Transverse colon (tissue), 4 donors: ENCODE measurements at regions not wholly inside any gene's neighbourhood (a gene's known extent, or its start where the extent isn't known, plus 50 kb on each side); places are given as distances from the start of the nearest gene placed in this dataset.

ENCODE experiments used
- DNase-seq: peaks from one replicate; pipeline ENCODE4 v3.0.0-alpha.2; 2019
- H3K27ac ChIP-seq, 4 donors: fragments of 200-600 bp; sonication (generic); 2 replicates each; pipeline ENCODE4 v1.5.1; 2016 to 2018; ENCODE audit warnings: inconsistent platforms in 4 of 4
- H3K27me3 ChIP-seq: fragments of 200-600 bp; sonication (generic); 2 replicates; pipeline ENCODE4 v1.5.1; 2017; ENCODE audit warnings: inconsistent platforms
- H3K36me3 ChIP-seq, 4 donors: fragments of 200-600 bp; sonication (generic); 2 replicates each; pipeline ENCODE4 v1.5.1; 2017 to 2019; ENCODE audit warnings: inconsistent platforms in 4 of 4
- H3K4me1 ChIP-seq, 4 donors: fragments of 200-600 bp; sonication (generic); 2 replicates each; pipeline ENCODE4 v1.5.1; 2017 to 2020; ENCODE audit warnings: inconsistent platforms in 4 of 4
- H3K4me3 ChIP-seq, 4 donors: fragments of 200-600 bp; sonication (generic); 1 replicate in 1 of 4; 2 replicates in 3 of 4; pipeline versions ENCODE4 v1.5.1 to v1.6.1; 2017 to 2019; ENCODE audit warnings: inconsistent platforms in 4 of 4
- H3K9me3 ChIP-seq, 2 donors: fragments of 200-600 bp; sonication (generic); 2 replicates each; pipeline ENCODE4 v1.5.1; 2017 to 2019; ENCODE audit warnings: inconsistent platforms in 2 of 2
- EP300 ChIP-seq: sonication (generic); formaldehyde crosslinking; IDR thresholded peaks from one replicate; pipeline ENCODE4 v1.6.1; 2017; ENCODE audit warnings: antibody characterized with exemption, low read depth
- POLR2A ChIP-seq: fragments of 450-650 bp; IDR thresholded peaks from one replicate; pipeline ENCODE4 v1.6.1; 2016; ENCODE audit warnings: antibody characterized with exemption, mild to moderate bottlenecking, moderate library complexity
- POLR2AphosphoS5 ChIP-seq, 3 donors: sonication (generic); formaldehyde crosslinking; IDR thresholded peaks; one replicate each; pipeline ENCODE4 v1.6.1; 2016; ENCODE audit warnings: antibody characterized with exemption in 3 of 3
- WGBS, 2 donors: methylation state at CpG; one replicate each; pipeline ENCODE4 v1.1.5; 2018; ENCODE audit warnings: low coverage in 1 of 2; 5-methylcytosine and 5-hydroxymethylcytosine counted together
- in situ Hi-C, 4 donors: fragments of 200-750 bp; cut with MboI; loops; one replicate each; pipeline versions ENCODE4 v1.15.0 to v1.15.1; 2017; ENCODE audit warnings: low sequenced_read_pairs in 3 of 4, low pct_ligation_motif_present in 1 of 4, low pct_unique_long_range_greater_than_20kb in 1 of 4
- intact Hi-C: fragments of 100-400 bp; cut with DNase I; formaldehyde crosslinking; loops from one replicate; pipeline ENCODE4 v1.15.1; 2023; ENCODE audit warnings: low total_unique reads
- TF ChIP-seq, protein P1 (sequence below), 5 experiments: fragments of 200-600 bp in 3 of 5; fragments of 450-650 bp in 2 of 5; sonication (generic) in 3 of 5; IDR thresholded peaks; 1 replicate in 2 of 5; 2 replicates in 3 of 5; pipeline ENCODE4 v1.5.1; 2016 to 2017; ENCODE audit warnings: antibody characterized with exemption in 5 of 5, inconsistent platforms in 3 of 5, mild to moderate bottlenecking in 2 of 5, moderate library complexity in 1 of 5

DNA sequence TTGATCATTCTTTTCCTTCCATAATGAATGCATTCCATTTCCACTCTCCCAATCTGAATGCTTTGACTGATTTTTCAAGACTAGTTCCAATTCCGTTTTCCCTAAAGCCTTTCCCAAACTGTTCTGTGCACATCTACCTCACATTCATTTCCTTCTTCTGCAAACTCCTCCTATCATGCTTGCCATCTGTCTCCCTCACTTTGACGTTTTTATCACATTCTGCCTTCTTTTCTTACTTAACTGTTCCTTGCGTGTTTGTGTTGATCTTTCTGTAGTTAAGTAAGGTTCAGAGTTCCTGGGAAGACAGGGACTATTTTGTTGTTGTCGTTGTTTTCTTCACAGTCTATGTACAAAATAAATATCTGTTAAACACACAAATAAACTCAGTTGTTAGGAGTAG lies 179.0 kb downstream of the NXPE2 start:
- in situ Hi-C loops, result no loop called here
- TF ChIP-seq, protein P1, sequence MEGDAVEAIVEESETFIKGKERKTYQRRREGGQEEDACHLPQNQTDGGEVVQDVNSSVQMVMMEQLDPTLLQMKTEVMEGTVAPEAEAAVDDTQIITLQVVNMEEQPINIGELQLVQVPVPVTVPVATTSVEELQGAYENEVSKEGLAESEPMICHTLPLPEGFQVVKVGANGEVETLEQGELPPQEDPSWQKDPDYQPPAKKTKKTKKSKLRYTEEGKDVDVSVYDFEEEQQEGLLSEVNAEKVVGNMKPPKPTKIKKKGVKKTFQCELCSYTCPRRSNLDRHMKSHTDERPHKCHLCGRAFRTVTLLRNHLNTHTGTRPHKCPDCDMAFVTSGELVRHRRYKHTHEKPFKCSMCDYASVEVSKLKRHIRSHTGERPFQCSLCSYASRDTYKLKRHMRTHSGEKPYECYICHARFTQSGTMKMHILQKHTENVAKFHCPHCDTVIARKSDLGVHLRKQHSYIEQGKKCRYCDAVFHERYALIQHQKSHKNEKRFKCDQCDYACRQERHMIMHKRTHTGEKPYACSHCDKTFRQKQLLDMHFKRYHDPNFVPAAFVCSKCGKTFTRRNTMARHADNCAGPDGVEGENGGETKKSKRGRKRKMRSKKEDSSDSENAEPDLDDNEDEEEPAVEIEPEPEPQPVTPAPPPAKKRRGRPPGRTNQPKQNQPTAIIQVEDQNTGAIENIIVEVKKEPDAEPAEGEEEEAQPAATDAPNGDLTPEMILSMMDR (IDR thresholded peaks at IDR 0.05), result no peak
- TF ChIP-seq POLR2AphosphoS5 (IDR thresholded peaks at IDR 0.05), result no peak
- TF ChIP-seq EP300, result no peak
- TF ChIP-seq POLR2A, result no peak

DNA sequence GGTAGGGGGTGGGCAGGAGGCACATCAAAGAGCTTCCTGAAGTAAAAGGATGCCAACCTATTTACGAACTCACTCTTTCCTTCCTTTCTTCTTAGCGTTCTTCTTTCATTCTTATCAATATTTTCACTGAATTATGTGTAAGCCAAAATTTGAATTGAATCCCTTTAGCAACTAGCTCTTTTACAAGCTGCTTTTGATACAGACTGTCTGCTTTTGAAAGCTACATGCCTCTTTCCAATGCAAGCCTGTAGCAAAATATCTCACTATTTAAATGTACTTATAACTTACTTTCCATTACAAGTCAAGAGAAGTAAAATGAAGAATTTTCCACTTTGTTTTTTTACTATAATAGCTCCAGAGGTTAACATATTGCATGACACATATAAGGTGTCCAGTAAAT lies 186.6 kb downstream of the NXPE2 start:
- 63 to 65% methylated on average over 2 of the region's 2 CpGs for WGBS, 2 donors
- H3K27me3 ChIP-seq, result no peaks in the 10 kb centered on the region
- H3K36me3 ChIP-seq, result no peaks in the 10 kb centered on the region
- no peak overlapping the region for H3K4me3 ChIP-seq
- DNase-seq, result no peak
- H3K4me1 ChIP-seq, result no peaks in the 10 kb centered on the region
- no peaks in the 10 kb centered on the region for H3K9me3 ChIP-seq
- no peak for TF ChIP-seq EP300
- TF ChIP-seq, protein P1 (IDR thresholded peaks at IDR 0.05), result no peak
- no peak for TF ChIP-seq POLR2A
- no peak for TF ChIP-seq POLR2AphosphoS5 (IDR thresholded peaks at IDR 0.05)
- no peak overlapping the region for H3K27ac ChIP-seq
- intact Hi-C loops (no loop called here), in situ Hi-C loops (no loop called here)

More for the DNA sequence above, 179.0 kb downstream of the NXPE2 start:
- Histone ChIP-seq H3K4me1 (no peaks in the 10 kb centered on the region), H3K27me3 (no peaks in the 10 kb centered on the region), H3K4me3 (no peak overlapping the region), H3K9me3 (no peaks in the 10 kb centered on the region), H3K36me3 (no peaks in the 10 kb centered on the region), H3K27ac (no peak overlapping the region)
- intact Hi-C loops, result no loop called here
- DNase-seq, result no peak
- 39 to 48% methylated on average over 4 of the region's 4 CpGs for WGBS, 2 donors

DNA sequence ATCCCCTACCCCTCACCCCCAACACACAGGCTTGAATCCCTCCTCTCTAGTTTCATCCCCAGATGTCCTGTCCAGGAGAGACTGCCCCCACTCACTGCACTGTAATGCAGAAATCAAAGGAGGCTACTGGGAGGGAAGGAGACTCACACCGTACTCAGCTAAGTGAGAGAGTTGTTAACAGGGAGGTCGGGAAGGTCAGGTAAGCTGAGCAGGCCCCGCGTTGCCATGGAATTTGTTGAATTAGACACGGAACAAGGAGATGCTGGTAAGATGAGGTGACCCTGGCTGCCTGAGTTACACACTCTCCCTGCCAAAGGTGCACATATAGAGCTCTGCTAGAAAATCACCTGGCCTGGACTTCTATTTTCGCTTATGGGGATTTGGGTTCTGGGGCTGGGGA lies 197.9 kb downstream of the NXPE2 start:
- Histone ChIP-seq H3K27ac (no peak overlapping the region), H3K9me3 (no peaks in the 10 kb centered on the region), H3K27me3 (no peaks in the 10 kb centered on the region), H3K4me1 (no peaks in the 10 kb centered on the region), H3K4me3 (no peak overlapping the region), H3K36me3 (no peaks in the 10 kb centered on the region)
- in situ Hi-C loops (no loop called here), intact Hi-C loops (no loop called here)
- WGBS, 2 donors, result 72 to 80% methylated on average over 3 to 6 of the region's 6 CpGs
- no peak for TF ChIP-seq POLR2A
- no peak for TF ChIP-seq POLR2AphosphoS5 (IDR thresholded peaks at IDR 0.05)
- TF ChIP-seq EP300, result no peak
- TF ChIP-seq, protein P1 (IDR thresholded peaks at IDR 0.05), result no peak
- no peak for DNase-seq

DNA sequence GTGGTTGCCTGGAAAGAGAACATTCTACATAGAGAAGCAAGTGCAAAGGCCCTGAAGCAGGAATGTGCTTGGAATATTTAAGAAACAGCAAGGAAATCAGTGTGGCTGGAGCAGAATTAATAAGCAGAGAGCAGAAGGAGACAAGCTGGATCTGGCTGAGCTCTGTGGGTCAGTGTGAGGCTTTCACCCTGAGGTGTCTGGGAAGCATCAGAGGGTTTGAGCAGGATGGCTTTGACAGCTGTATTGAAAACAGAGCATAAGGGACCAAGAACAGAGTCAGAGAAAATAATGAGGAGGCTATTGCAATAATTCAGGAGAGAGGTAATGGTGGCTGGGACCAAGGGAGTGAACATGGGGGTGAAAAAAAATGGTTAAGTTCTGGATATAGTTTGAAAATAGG lies 199.6 kb downstream of the NXPE2 start:
- intact Hi-C loops (no loop called here), in situ Hi-C loops (no loop called here)
- no peaks in the 10 kb centered on the region for H3K9me3 ChIP-seq

DNA sequence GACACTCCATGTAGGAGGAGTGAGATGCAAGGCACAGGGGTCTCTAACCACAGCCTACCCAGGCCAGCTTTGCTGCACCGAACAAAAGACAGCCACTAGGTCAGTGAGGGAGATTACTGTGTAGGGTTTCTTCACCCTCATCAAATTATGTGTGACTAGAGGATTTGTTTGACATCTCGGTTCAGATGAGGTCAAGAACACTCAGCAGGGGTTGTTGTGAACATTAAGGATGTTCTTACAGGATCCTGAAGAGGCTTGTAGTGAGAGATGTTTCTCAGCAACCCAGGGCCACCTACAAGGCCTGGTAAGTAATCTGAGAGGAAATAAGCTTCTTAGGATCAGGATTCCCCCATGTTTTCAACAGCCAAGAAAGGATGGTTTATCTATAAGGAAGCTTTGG lies 202.1 kb downstream of the NXPE2 start:
- WGBS, 2 donors, result 65% methylated on average over 2 of the region's 2 CpGs; no CpG with 5 or more reads in 1 of the 2 donors

More for the DNA sequence above, 199.6 kb downstream of the NXPE2 start:
- Histone ChIP-seq H3K27me3 (no peaks in the 10 kb centered on the region), H3K36me3 (no peaks in the 10 kb centered on the region), H3K4me1 (no peaks in the 10 kb centered on the region), H3K4me3 (no peak overlapping the region), H3K27ac (no peak overlapping the region)
- DNase-seq, result no peak
- no peak for TF ChIP-seq POLR2A
- no peak for TF ChIP-seq EP300

More for the DNA sequence above, 202.1 kb downstream of the NXPE2 start:
- no peak for DNase-seq
- intact Hi-C loops (no loop called here), in situ Hi-C loops (no loop called here)
- Histone ChIP-seq H3K9me3 (no peaks in the 10 kb centered on the region), H3K4me3 (no peak overlapping the region), H3K27ac (no peak overlapping the region), H3K4me1 (no peaks in the 10 kb centered on the region), H3K27me3 (no peaks in the 10 kb centered on the region), H3K36me3 (no peaks in the 10 kb centered on the region)
- TF ChIP-seq EP300, result no peak
- no peak for TF ChIP-seq POLR2A
- TF ChIP-seq POLR2AphosphoS5 (IDR thresholded peaks at IDR 0.05), result no peak
- TF ChIP-seq, protein P1 (IDR thresholded peaks at IDR 0.05), result no peak
